ENCODE measurements at regions not wholly inside any gene's neighbourhood (a gene's known extent, or its start where the extent isn't known, plus 50 kb on each side); places are given as distances from the start of the nearest gene placed in this dataset.

DNA sequence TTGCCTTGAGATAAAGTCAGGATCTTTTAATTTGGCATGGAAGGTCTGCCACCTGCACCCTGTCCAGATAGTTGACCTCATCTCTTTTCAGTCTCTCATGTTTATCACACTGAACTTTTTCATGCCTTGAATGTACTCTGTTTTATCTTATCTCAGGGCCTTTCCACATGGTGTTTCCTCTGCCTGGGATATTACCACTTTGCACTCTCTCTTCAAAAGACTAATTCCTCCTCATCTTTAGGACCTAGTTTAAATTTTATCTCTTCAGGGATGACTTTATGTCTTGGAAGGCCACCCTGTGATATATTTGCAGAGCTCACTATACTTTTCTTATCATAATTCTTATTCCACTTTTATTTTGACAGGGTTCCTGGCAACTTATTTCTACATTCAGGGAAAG, 150.0 kb downstream of the DNAJB9 start:
- TF ChIP-seq POLR2AphosphoS5 (IDR thresholded peaks at IDR 0.05; ENCODE audit: low read depth, low read length): no peak
- TF ChIP-seq POLR2A (IDR thresholded peaks at IDR 0.05; ENCODE audit: low read depth, low read length): no peak
- no peak for TF ChIP-seq SPI1 (IDR thresholded peaks at IDR 0.05; ENCODE audit: low read depth, low read length)
- no peak for TF ChIP-seq TAF1 (IDR thresholded peaks at IDR 0.05; ENCODE audit: low read depth, low read length)

All from GM12891 (cell line).